DMS153 (cell line): ENCODE measurements at regions not wholly inside any gene's neighbourhood (a gene's known extent, or its start where the extent isn't known, plus 50 kb on each side); places are given as distances from the start of the nearest gene placed in this dataset.

Experiments
- DNase-seq: peaks from one replicate; lab custom pipeline; 2025; lab: John Stamatoyannopoulos, UW

GRCh38 chr6:33863723-33864440, 60.1 kb upstream of the MLN start:
- no peak for DNase-seq

- no peak for DNase-seq
These were observed 59.3 kb upstream of the MLN start for GRCh38 chr6:33863084-33863483.

DNA sequence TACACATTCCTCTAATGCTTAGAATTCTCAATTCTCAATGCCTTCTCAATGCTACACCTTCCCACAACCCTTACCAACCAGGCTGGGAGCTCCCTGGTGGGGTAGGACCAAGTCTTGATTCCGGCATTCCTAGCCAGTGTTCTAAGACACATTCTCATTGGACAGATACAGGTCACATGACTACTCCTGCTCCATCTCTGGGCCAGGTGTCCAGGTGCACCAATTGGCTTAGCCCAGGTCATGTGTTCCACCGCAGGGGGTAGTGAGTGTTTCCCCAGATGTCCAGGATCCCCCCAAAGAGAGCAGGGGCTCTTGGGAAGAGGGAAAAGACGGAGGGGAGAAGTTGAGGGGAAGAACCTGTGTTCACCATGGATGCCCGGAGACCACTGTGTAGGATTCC, 58.7 kb upstream of the MLN start:
- no peak for DNase-seq

DNA sequence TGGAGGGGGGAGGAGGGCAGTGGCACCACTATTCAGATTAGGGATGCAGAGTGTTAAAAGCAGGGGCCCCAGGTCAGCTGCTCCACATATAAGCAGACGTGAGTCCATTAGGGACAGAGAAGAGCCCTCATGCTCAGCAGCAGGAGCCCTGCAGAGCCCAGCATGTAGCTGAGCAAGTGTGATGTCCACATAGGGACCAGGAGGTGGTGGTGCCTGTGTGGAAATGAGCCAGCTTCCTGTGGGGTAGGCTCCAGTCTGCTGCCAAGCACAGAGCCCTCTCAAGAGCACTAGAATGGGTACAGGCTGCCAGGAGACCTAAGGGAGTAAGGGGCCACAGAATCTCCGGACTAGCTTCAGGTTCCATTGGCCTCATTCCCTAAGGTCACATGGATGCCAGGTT, 57.9 kb upstream of the MLN start:
- DNase-seq = no peak

DNA sequence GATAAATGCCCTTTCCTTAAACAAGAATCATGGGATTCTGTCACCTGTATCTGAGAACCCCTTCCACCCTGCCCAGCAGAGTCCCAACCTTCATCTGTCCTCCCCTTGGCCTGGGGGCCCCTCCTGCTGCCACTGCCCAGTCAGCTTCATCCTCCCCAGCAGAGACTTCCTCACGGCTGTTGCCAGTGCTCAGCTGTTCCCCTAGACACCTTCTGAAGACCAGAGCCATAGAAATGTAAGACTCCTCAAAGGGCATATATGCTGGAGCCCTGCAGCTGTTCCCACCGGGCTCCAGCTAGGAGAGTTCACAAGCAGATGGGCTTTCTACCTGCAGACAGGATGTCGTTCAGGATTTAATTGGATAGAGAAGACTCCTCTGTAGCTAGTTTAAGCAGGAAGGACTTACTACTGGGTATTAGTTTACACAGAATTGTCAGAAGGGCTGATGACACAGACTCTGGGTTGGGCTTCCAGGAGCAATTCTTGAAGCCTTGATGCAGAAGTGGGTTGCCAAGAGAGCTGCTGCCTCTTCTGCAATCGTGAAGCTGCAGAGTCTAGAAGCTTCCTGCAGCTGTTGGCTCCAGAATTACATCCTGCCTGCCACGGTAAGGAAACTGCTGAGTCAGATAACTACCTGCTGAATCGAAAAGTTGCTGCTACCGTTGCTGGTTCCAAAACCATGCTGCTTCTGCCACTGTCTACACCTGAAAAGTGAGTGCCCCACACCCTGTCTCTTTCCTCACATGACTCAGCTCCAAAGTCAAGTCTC, 57.1 kb upstream of the MLN start:
- peak; percentile 71 for DNase-seq

- no peak for DNase-seq
These were observed 56.2 kb upstream of the MLN start for GRCh38 chr6:33860006-33860405.

GRCh38 chr6:33858804-33859505, 55.2 kb upstream of the MLN start:
- DNase-seq = no peak

DNA sequence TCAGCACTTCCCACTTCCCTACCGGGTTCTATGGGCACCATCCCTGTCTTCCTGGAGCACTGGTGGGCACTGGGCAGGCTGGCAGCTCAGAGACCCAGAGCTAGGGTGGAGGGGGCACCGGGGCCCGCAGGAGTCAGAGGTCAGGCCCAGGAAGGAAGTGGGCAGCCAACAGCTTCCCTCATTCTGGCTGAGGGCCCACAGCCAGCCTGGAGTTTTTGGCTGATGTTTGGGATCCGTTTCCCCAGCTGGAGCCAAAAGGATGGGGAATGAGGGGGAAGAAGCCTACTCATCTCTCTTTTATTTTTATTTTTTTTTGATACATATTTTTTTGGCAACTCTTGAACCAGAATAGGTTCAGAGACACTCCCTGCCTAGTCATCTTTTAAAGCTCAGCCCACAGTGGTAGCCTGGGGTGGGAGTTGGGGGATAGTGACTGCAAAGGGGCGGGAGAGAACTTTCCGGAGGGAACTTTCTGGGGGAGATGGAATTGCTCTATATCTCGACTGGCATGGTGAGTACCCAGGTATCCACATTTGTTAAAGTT, 54.2 kb upstream of the MLN start:
- DNase-seq = no peak

DNA sequence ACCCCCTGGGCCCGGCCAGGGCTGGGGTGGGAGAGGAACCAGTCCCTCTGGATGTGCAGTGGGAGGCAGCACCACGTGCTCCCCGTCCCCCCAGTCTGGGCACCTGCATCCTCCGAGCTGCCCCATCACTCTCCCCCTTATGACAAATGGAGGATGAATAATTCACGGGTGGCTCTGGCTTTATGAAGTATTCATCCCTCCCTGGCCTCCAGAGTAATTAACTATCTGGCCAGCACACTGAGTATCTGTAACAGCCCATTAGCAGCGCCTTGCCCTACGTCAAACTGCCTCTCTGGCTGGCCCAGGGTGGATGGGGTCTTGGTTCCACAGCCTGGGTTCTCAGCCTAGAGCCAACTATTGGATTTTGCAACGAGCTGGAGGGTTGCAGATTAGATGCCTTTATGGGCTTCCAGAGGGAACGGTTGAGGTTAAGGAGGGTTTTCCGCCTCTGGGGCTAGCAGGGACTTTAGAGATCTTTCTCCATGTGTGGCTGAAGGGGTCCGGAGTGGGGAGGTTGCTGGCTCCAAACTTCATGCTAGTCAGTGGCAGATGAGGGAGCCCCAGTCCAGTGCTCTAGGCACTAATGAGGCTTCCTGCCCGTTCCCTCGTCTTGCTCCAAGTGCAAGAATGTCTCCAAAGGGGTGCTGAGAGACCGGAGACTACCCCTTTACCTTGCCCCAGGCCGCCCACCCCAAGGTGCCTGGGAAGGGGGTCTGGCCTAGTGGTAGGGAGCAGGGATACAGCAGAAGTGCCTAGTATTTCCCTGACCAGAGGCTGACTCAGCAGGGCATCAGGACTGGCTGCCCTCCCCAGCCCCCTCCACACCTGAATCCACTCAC, 53.5 kb upstream of the MLN start:
- no peak for DNase-seq

- no peak for DNase-seq
These were observed 52.9 kb upstream of the MLN start for GRCh38 chr6:33856655-33857054.

- DNase-seq = no peak
These were observed 52.3 kb upstream of the MLN start for GRCh38 chr6:33856031-33856590.

DNA sequence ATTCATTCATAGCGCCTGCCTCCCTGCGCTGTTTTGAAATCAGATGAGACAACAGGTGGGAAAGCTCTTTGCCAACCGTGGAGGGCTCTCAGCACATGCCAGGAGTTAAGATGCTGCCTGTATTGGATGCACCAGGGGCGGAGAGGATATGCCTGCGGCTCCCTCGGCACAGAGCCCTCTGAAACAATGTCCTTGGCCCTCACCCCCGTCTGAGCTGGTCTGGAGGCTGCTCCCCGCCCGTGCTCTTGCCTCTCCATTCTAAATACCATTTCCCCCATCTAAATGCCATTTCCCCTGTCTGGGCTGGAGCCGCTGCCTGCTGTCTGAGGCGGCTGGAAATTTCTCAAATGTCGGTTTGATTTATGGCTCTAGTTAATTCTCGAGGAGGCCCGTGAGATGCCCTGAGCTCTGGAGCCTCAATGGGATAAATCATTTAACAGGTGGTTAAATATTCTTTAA, 50.8 kb upstream of the MLN start:
- no peak for DNase-seq

- DNase-seq = no peak
These were observed 49.9 kb upstream of the MLN start for GRCh38 chr6:33853736-33854135.
